H9 (cell line): ENCODE measurements at regions not wholly inside any gene's neighbourhood (a gene's known extent, or its start where the extent isn't known, plus 50 kb on each side); places are given as distances from the start of the nearest gene placed in this dataset.

ENCODE experiments used
- DNase-seq: peaks from one replicate; pipeline ENCODE4 v3.0.0-alpha.2; 2017
- H2AFZ ChIP-seq: one replicate; pipeline ENCODE4 v1.6.1; 2013; ENCODE audit warnings: mild to moderate bottlenecking, low read length, control low read depth, moderate library complexity
- H2AK5ac ChIP-seq: 2 replicates; pipeline ENCODE4 v1.6.1; 2013; ENCODE audit warnings: low read length, control low read depth, mixed read lengths; ENCODE audit not compliant: insufficient read length
- H2BK120ac ChIP-seq: one replicate; pipeline ENCODE4 v1.6.1; 2013; ENCODE audit warnings: low read depth, mild to moderate bottlenecking, low read length, control low read depth, inconsistent platforms; ENCODE audit not compliant: poor library complexity, severe bottlenecking
- H2BK12ac ChIP-seq: 2 replicates; pipeline ENCODE4 v1.6.1; 2013; ENCODE audit warnings: low read length, control low read depth, mixed read lengths, low read depth; ENCODE audit not compliant: insufficient read length
- H2BK15ac ChIP-seq: 2 replicates; pipeline ENCODE4 v1.6.1; 2013; ENCODE audit warnings: low read depth, low read length, control low read depth
- H2BK20ac ChIP-seq: one replicate; pipeline ENCODE4 v1.6.1; 2013; ENCODE audit warnings: low read depth, mild to moderate bottlenecking, low read length, control low read depth, inconsistent platforms; ENCODE audit not compliant: poor library complexity, severe bottlenecking
- H2BK5ac ChIP-seq: 2 replicates; pipeline ENCODE4 v1.6.1; 2013; ENCODE audit warnings: low read length, control low read depth, mixed read lengths; ENCODE audit not compliant: insufficient read length
- H3K14ac ChIP-seq: 2 replicates; pipeline ENCODE4 v1.6.1; 2013; ENCODE audit warnings: low read length, control low read depth; ENCODE audit not compliant: insufficient read depth
- H3K18ac ChIP-seq: 2 replicates; pipeline ENCODE4 v1.6.1; 2013; ENCODE audit warnings: low read depth, mild to moderate bottlenecking, mixed read lengths, low read length, control low read depth; ENCODE audit not compliant: insufficient read length
- H3K23ac ChIP-seq: 2 replicates; pipeline ENCODE4 v1.6.1; 2013; ENCODE audit warnings: low read length, control low read depth, mixed read lengths, low read depth; ENCODE audit not compliant: insufficient read length
- H3K23me2 ChIP-seq: 2 replicates; pipeline ENCODE4 v1.6.1; 2013; ENCODE audit warnings: low read depth, mild to moderate bottlenecking, mixed read lengths, low read length, control low read depth; ENCODE audit not compliant: insufficient read length, poor library complexity, severe bottlenecking
- H3K27ac ChIP-seq: 2 replicates; pipeline ENCODE4 v1.5.1; 2013; ENCODE audit warnings: low read length, control low read depth, mixed read lengths, low read depth; ENCODE audit not compliant: insufficient read length
- H3K27me3 ChIP-seq: 2 replicates; pipeline ENCODE4 v1.6.1; 2013; ENCODE audit warnings: low read length, control low read depth, inconsistent platforms; ENCODE audit not compliant: insufficient read depth
- H3K4ac ChIP-seq: 2 replicates; pipeline ENCODE4 v1.6.1; 2013; ENCODE audit warnings: low read depth, mild to moderate bottlenecking, control low read depth, inconsistent platforms, low read length, moderate library complexity
- H3K4me1 ChIP-seq: 2 replicates; pipeline ENCODE4 v1.6.1; 2013; ENCODE audit warnings: low read length, control low read depth, inconsistent platforms; ENCODE audit not compliant: insufficient read depth
- H3K4me2 ChIP-seq: 2 replicates; pipeline ENCODE4 v1.6.1; 2013; ENCODE audit warnings: low read length, control low read depth, mixed read lengths; ENCODE audit not compliant: insufficient read length, insufficient read depth
- H3K56ac ChIP-seq: 2 replicates; pipeline ENCODE4 v1.6.1; 2013; ENCODE audit warnings: low read depth, mild to moderate bottlenecking, mixed read lengths, low read length, control low read depth; ENCODE audit not compliant: insufficient read length
- H3K79me1 ChIP-seq: 2 replicates; pipeline ENCODE4 v1.6.1; 2013; ENCODE audit warnings: low read depth, mild to moderate bottlenecking, moderate library complexity, low read length, control low read depth, inconsistent platforms; ENCODE audit not compliant: insufficient read depth, poor library complexity, severe bottlenecking
- H3K79me2 ChIP-seq: 2 replicates; pipeline ENCODE4 v1.6.1; 2013; ENCODE audit warnings: low read length, control low read depth, inconsistent platforms; ENCODE audit not compliant: insufficient read depth
- H3K9ac ChIP-seq: 2 replicates; pipeline ENCODE4 v1.6.1; 2013; ENCODE audit warnings: low read length, control low read depth, mixed read lengths; ENCODE audit not compliant: insufficient read length; ENCODE audit errors: extremely low read depth
- H3K9me3 ChIP-seq: one replicate; pipeline ENCODE4 v1.6.1; 2013; ENCODE audit warnings: low read depth, low read length, inconsistent platforms; ENCODE audit not compliant: control insufficient read depth
- H3T11ph ChIP-seq: one replicate; pipeline ENCODE4 v1.6.1; 2013; ENCODE audit warnings: mild to moderate bottlenecking, low read length, control low read depth, inconsistent platforms
- H4K20me1 ChIP-seq: one replicate; pipeline ENCODE4 v1.6.1; 2013; ENCODE audit not compliant: control insufficient read depth, insufficient read length, insufficient read depth
- H4K5ac ChIP-seq: 2 replicates; pipeline ENCODE4 v1.6.1; 2013; ENCODE audit warnings: low read depth, mild to moderate bottlenecking, mixed read lengths, low read length, control low read depth; ENCODE audit not compliant: insufficient read length
- H4K8ac ChIP-seq: replicated peaks from 2 replicates; pipeline ENCODE4 v1.6.1; 2013; ENCODE audit warnings: low read length, control low read depth, mixed read lengths, low read depth; ENCODE audit not compliant: insufficient read length
- H4K91ac ChIP-seq: 2 replicates; pipeline ENCODE4 v1.6.1; 2013; ENCODE audit warnings: low read depth, mild to moderate bottlenecking, moderate library complexity, mixed read lengths, low read length, control low read depth; ENCODE audit not compliant: insufficient read length
- H3K27ac Mint-ChIP-seq, 3 experiments: 2 replicates in 2 of 3; 3 replicates in 1 of 3; pipeline ENCODE4 v1.8.0; 2020 to 2021; ENCODE audit warnings: mixed read lengths in 3 of 3, mild to moderate bottlenecking in 1 of 3, moderate library complexity in 1 of 3
- H3K27me3 Mint-ChIP-seq: 2 replicates; pipeline ENCODE4 v1.8.0; 2021; ENCODE audit warnings: low read depth, mild to moderate bottlenecking, moderate library complexity, mixed read lengths
- H3K36me3 Mint-ChIP-seq, 3 experiments: 2 replicates in 2 of 3; 3 replicates in 1 of 3; pipeline ENCODE4 v1.8.0; 2020 to 2021; ENCODE audit warnings: low read depth in 3 of 3, mixed read lengths in 3 of 3; ENCODE audit not compliant: insufficient read depth in 1 of 3
- H3K4me1 Mint-ChIP-seq, 2 experiments: 2 replicates each; pipeline ENCODE4 v1.8.0; 2020; ENCODE audit warnings: mixed read lengths in 2 of 2
- H3K4me3 Mint-ChIP-seq, 2 experiments: 2 replicates in 1 of 2; 3 replicates in 1 of 2; pipeline ENCODE4 v1.8.0; 2020 to 2021; ENCODE audit warnings: mild to moderate bottlenecking in 2 of 2, mixed read lengths in 2 of 2, moderate library complexity in 1 of 2
- H3K9me3 Mint-ChIP-seq, 2 experiments: 2 replicates in 1 of 2; 3 replicates in 1 of 2; pipeline ENCODE4 v1.8.0; 2020; ENCODE audit warnings: mild to moderate bottlenecking in 2 of 2, mixed read lengths in 2 of 2, moderate library complexity in 1 of 2
- CTCF ChIP-seq: fragments of 200-600 bp; sonication (generic); conservative IDR thresholded peaks from 3 replicates; pipeline ENCODE4 v1.8.0; 2021; ENCODE audit warnings: antibody characterized with exemption, mild to moderate bottlenecking
- whole genome bisulfite sequencing: extraction: QIAGEN DNeasy Blood & Tissue Kit; methylation state at CpG from one replicate; pipeline ENCODE4 v1.1.7; 2013; ENCODE audit warnings: missing lambda C conversion rate, low lambda C conversion rate, mixed read lengths; ENCODE audit not compliant: insufficient read length; ENCODE audit errors: extremely low coverage; 5-methylcytosine and 5-hydroxymethylcytosine counted together

GRCh38 chr2:12287220-12287751 lies 429.4 kb upstream of the TRIB2 start:
- Histone ChIP-seq H4K8ac (no peak overlapping the region), H2AFZ (no peak overlapping the region), H2AK5ac (no peak overlapping the region), H4K5ac (no peak overlapping the region), H3K79me2 (no peaks in the 10 kb centered on the region), H3K56ac (no peak overlapping the region), H3K23ac (no peak overlapping the region), H2BK15ac (no peak overlapping the region), H3K4me2 (no peak overlapping the region), H4K91ac (no peak overlapping the region), H3K9me3 (no peaks in the 10 kb centered on the region), H2BK12ac (no peak overlapping the region), H3K79me1 (no peaks in the 10 kb centered on the region), H3K9ac (no peak overlapping the region), H3K27me3 (no peaks in the 10 kb centered on the region), H3K4me1 (no peaks in the 10 kb centered on the region), H3T11ph (no peak overlapping the region), H3K14ac (no peak overlapping the region), H3K18ac (no peak overlapping the region), H3K27ac (no peak overlapping the region), H3K4ac (no peak overlapping the region), H3K23me2 (no peaks in the 10 kb centered on the region), H2BK20ac (no peak overlapping the region), H2BK5ac (no peak overlapping the region), H2BK120ac (no peak overlapping the region), H4K20me1 (no peaks in the 10 kb centered on the region)
- peaks cover 3 to 22% (median 3%) of the 10 kb centered on the region in 3 experiments; a peak in 6 of 7 replicates for H3K36me3 Mint-ChIP-seq
- TF ChIP-seq CTCF = no peak
- H3K4me1 Mint-ChIP-seq = peaks cover 9 to 10% of the 10 kb centered on the region in 2 experiments
- no peak overlapping the region; a peak in 2 of 7 replicates for H3K27ac Mint-ChIP-seq
- no CpG with 5 or more reads among the region's 5 CpGs for whole genome bisulfite sequencing
- no peaks in the 10 kb centered on the region for H3K27me3 Mint-ChIP-seq
- no peak for DNase-seq
- H3K4me3 Mint-ChIP-seq = no peak overlapping the region
- peaks cover 12 to 19% of the 10 kb centered on the region in 2 experiments for H3K9me3 Mint-ChIP-seq
